GM13976 (cell line): ENCODE measurements at regions not wholly inside any gene's neighbourhood (a gene's known extent, or its start where the extent isn't known, plus 50 kb on each side); places are given as distances from the start of the nearest gene placed in this dataset.
"Not testable (repeated sequence)": the region's sequence is repeated elsewhere in the genome, so short reads cannot be mapped to it uniquely, and the experiment has no call there.

Experiments used
- DNase-seq: peaks from one replicate; pipeline ENCODE4 v3.0.0; 2012; ENCODE audit warnings: low spot score
- in situ Hi-C: fragments of 300-500 bp; cut with MboI; formaldehyde crosslinking; loops from one replicate; pipeline ENCODE4 v1.12.0; 2022; ENCODE audit warnings: low sequenced_read_pairs, mixed read lengths, inconsistent platforms; ENCODE audit not compliant: unreplicated experiment
- TF ChIP-seq, protein P1 (sequence below): IDR thresholded peaks from 2 replicates; pipeline ENCODE4 v1.5.1; 2012; ENCODE audit warnings: borderline replicate concordance, mild to moderate bottlenecking; ENCODE audit not compliant: insufficient read depth; ENCODE audit errors: extremely low read depth, missing control alignments, control extremely low read depth

DNA sequence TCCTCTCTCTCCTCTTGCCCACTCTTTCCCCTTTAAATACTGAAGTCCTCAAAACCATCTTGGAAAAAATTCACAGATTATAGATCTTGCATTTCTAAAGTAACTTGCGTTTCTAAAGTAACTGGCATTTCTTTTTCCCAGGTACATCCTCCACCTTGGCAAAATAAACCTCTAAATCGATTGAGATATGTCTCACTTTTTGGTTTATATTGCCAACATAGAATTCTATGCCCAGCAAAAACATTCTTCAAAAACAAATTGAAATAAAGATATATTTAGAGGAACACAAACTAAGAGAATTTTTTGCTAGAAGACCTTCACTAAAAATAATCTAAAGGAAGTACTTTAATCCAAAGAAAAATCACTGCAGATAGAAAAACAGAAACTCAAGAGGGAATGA, 122.5 kb upstream of the RBMS1 start:
- in situ Hi-C loops: no loop called here
- TF ChIP-seq, protein P1, sequence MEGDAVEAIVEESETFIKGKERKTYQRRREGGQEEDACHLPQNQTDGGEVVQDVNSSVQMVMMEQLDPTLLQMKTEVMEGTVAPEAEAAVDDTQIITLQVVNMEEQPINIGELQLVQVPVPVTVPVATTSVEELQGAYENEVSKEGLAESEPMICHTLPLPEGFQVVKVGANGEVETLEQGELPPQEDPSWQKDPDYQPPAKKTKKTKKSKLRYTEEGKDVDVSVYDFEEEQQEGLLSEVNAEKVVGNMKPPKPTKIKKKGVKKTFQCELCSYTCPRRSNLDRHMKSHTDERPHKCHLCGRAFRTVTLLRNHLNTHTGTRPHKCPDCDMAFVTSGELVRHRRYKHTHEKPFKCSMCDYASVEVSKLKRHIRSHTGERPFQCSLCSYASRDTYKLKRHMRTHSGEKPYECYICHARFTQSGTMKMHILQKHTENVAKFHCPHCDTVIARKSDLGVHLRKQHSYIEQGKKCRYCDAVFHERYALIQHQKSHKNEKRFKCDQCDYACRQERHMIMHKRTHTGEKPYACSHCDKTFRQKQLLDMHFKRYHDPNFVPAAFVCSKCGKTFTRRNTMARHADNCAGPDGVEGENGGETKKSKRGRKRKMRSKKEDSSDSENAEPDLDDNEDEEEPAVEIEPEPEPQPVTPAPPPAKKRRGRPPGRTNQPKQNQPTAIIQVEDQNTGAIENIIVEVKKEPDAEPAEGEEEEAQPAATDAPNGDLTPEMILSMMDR: no peak

DNA sequence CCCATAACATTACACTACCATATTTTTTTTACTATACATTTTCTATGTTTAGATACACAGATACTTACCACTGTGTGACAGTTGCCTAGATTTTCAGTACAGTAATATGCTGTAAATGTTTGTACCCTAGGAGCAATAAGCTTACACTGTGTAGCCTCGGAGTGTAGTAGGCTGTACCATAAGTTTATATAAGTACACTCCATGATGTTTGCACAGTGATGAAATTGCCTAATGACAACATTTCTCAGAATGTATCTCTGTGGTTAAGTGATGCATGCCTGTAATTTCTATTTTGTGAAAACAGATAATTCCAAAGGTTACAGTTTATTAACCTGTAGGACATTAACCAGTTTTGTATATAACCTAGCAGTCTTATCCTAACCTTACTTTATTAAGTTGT, 128.1 kb upstream of the RBMS1 start:
- TF ChIP-seq, protein P1: no peak
- in situ Hi-C loops: no loop called here
- no peak for DNase-seq

More for the DNA sequence above, 122.5 kb upstream of the RBMS1 start:
- no peak for DNase-seq

DNA sequence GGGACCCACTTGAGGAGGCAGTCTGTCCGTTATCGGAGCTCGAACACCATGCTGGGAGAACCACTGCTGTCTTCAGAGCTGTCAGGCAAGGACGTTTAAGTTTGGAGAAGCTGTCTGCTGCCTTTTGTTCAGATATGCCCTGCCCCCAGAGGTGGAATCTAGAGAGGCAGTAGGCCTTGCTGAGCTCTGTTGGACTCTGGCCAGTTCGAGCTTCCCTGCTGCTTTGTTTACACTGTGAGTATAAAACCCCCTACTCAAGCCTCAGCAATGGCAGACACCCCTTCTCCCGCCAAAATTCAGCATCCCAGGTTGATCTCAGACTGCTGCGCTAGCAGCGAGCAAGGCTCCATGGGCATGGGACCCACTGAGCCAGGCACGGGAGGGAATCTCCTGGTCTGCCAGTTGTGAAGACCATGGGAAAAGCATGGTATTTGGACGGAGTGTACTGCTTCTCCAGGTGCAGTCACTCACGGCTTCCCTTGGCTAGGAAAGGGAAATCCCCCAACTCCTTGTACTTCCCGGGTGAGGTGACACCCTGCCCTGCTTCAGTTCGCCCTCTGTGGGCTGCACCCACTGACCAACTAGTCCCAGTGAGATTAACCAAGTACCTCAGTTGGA, 134.5 kb upstream of the RBMS1 start:
- DNase-seq, in situ Hi-C loops: not testable (repeated sequence)

DNA sequence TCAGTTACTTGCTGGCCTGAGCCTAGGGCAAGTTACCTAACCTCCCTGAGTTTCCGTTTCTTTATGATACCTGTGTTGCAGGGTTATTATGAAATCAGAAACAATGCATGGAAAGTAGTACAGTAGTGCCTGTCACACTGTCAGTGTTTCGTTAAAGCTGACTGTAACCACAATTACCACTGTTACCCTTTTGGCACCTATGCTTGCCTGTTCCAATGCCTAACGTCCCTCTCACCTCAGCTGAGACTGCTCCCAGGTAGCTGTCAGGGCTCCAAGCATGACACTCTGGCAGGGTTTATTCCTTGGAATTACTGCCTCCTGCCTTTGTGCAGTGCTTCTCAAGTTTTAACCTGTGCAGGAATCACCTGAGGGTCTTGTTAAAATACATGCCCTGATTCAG, 135.2 kb upstream of the RBMS1 start:
- in situ Hi-C loops: no loop called here
- no peak for DNase-seq
- TF ChIP-seq, protein P1: no peak

DNA sequence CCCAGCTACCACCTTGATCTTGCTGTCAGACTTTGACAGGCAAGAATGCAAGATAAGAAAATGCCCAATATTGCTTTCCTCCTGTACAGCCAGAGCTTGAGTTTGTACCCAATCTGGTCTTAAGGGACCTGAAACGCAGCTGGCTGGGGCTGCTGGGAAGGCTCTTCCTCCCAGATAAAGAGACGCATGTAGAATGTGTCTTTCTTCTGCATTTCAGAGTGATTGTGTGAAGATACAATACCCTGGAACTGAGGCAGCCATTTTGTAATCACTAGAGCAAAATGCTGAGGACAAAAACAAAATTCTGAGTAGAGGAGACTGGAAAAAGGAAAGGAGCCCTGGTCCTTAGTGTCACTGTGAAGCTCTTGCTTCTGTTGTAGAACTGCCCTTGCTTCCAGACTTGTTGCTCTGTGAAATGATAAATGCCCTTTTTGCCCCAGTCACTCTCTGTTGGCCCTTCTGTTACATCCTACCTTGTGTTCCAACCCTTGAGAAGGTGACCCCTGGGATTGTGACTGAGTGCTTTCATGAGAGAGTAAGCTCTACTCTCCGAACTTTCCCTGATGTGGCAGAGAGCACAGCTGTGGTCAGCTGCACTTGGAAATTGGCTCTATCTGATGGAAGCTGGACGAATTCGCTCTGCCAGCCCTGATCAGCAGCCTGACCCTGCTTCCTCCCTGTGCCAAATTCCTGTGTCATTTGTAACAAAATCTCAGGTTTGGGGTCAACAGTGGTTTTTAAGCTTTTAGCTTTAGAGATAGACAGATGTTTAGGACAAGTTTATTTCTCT, 137.4 kb upstream of the RBMS1 start:
- TF ChIP-seq, protein P1: no peak
- in situ Hi-C loops: no loop called here
- no peak for DNase-seq

DNA sequence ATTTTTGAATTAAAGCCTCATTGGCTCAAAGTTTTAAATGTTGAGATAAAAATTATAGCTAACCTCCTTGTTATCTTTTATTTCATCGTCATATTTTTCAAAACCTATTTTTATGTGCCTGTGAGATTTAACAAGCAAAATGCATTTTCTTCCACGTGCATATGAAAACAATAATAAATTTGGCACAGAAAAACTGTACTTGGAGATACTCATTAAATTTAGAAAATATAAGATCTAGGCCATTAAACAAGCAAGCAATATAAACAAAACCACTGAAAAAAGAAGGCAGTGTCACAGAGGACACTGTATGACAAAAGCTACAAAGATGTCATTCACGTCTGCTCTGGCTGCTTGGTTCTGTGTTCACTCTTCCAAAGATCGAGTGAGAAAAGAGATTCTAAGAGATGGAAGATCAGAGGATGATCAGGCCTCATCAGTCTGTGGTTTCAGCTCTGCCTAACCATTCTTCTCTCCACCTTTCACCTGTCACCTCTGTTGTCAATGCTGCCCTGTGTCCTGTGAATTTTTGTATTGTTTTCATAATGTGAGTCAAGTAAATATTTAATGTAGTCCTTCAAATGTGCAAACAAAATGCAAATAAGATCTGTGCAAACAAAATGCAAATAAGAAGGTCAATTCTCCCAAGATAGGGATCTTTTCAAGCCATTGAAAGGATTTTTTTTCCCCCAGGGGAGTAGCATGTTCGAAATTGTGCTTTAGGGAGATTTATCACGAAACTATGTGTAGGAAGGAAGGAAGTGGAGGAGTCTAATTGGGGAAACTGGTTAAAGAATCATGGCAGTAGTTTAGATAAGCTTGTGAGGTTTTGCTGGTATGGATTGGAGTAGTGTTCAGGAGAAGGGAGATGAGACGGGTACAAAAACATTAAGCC, 138.7 kb upstream of the RBMS1 start:
- TF ChIP-seq, protein P1: no peak
- in situ Hi-C loops: no loop called here

More for the DNA sequence above, 138.7 kb upstream of the RBMS1 start:
- DNase-seq: no peak
